Astrocyte (in vitro differentiated cells and primary cell): ENCODE measurements at regions not wholly inside any gene's neighbourhood (a gene's known extent, or its start where the extent isn't known, plus 50 kb on each side); places are given as distances from the start of the nearest gene placed in this dataset.

Source experiments
- DNase-seq: peaks from one replicate; pipeline ENCODE4 v3.0.0-alpha.2; 2010; ENCODE audit warnings: low read depth
- FAIRE-seq: peaks from 2 replicates; lab custom pipeline; 2011; peaks lifted over from hg19 to GRCh38; lab: Jason Lieb, UNC
- H2AFZ ChIP-seq: 2 replicates; pipeline ENCODE4 v1.6.0; 2012; ENCODE audit warnings: low read depth, low read length, inconsistent platforms
- H3K27ac ChIP-seq: 2 replicates; pipeline ENCODE4 v1.5.1; 2011; ENCODE audit warnings: low read depth, low read length, inconsistent platforms
- H3K27me3 ChIP-seq: 2 replicates; pipeline ENCODE4 v1.6.0; 2011; ENCODE audit warnings: low read length, inconsistent platforms; ENCODE audit not compliant: insufficient read depth
- H3K36me3 ChIP-seq: 2 replicates; pipeline ENCODE4 v1.5.1; 2011; ENCODE audit warnings: low read length, inconsistent platforms; ENCODE audit not compliant: insufficient read depth
- H3K4me1 ChIP-seq: 2 replicates; pipeline ENCODE4 v1.5.1; 2011; ENCODE audit warnings: low read length, inconsistent platforms; ENCODE audit not compliant: insufficient read depth
- H3K4me2 ChIP-seq: 2 replicates; pipeline ENCODE4 v1.6.0; 2012; ENCODE audit warnings: low read length, inconsistent platforms
- H3K4me3 ChIP-seq: 2 replicates; pipeline ENCODE4 v1.5.1; 2011; ENCODE audit warnings: low read depth, mild to moderate bottlenecking, low read length, inconsistent platforms; ENCODE audit not compliant: insufficient read depth
- H3K79me2 ChIP-seq: 2 replicates; pipeline ENCODE4 v1.6.0; 2012; ENCODE audit warnings: mild to moderate bottlenecking, low read length, inconsistent platforms; ENCODE audit not compliant: insufficient read depth
- H3K9ac ChIP-seq: 2 replicates; pipeline ENCODE4 v1.6.0; 2012; ENCODE audit warnings: mild to moderate bottlenecking, low read length, inconsistent platforms
- H3K9me3 ChIP-seq: 2 replicates; pipeline ENCODE4 v1.5.1; 2012; ENCODE audit warnings: low read depth, mild to moderate bottlenecking, low read length, inconsistent platforms; ENCODE audit not compliant: insufficient read depth
- H4K20me1 ChIP-seq: 2 replicates; pipeline ENCODE4 v1.6.0; 2012; ENCODE audit warnings: low read length, inconsistent platforms; ENCODE audit not compliant: insufficient read depth
- H3K27ac Mint-ChIP-seq: one replicate; pipeline ENCODE4 v1.8.0; 2021; ENCODE audit warnings: mild to moderate bottlenecking, mixed read lengths; ENCODE audit not compliant: unreplicated experiment
- H3K27me3 Mint-ChIP-seq: one replicate; pipeline ENCODE4 v1.8.0; 2021; ENCODE audit warnings: low read depth, mixed read lengths; ENCODE audit not compliant: unreplicated experiment
- H3K36me3 Mint-ChIP-seq: one replicate; pipeline ENCODE4 v1.8.0; 2021; ENCODE audit warnings: low read depth, mixed read lengths; ENCODE audit not compliant: unreplicated experiment
- H3K4me1 Mint-ChIP-seq: one replicate; pipeline ENCODE4 v1.8.0; 2021; ENCODE audit warnings: low read depth, mixed read lengths; ENCODE audit not compliant: unreplicated experiment
- H3K4me3 Mint-ChIP-seq: one replicate; pipeline ENCODE4 v1.8.0; 2021; ENCODE audit warnings: mild to moderate bottlenecking, moderate library complexity, mixed read lengths; ENCODE audit not compliant: unreplicated experiment
- H3K9me3 Mint-ChIP-seq: one replicate; pipeline ENCODE4 v1.8.0; 2021; ENCODE audit warnings: mild to moderate bottlenecking, mixed read lengths; ENCODE audit not compliant: unreplicated experiment
- EZH2 ChIP-seq: IDR thresholded peaks from 2 replicates; pipeline ENCODE4 v1.6.1; 2012; ENCODE audit warnings: mild to moderate bottlenecking, low read length, inconsistent platforms; ENCODE audit not compliant: insufficient read depth
- TF ChIP-seq, protein P1 (sequence below): IDR thresholded peaks from 2 replicates; pipeline ENCODE4 v1.5.1; 2011; ENCODE audit warnings: low read depth, mild to moderate bottlenecking, inconsistent platforms, low read length, moderate library complexity; ENCODE audit not compliant: insufficient read depth

DNA sequence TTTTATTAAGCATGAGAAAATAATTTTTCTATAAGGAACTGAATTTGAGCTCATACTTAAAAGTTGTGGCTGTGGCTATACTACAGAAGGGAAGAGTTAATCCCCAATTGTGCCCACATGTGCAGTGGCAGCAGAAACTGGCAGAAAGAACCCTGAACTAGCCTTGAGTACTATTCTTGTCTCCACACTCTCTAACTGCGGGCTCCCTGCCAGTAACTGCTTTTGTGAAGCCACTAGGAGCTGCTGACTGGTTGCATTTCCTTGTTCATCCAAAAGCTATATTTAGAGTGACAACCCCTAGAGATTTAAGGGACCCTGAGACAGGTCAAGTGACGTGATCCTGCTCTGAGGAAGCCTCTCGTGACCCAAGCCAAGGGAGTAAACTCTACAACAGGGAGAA, 238.6 kb downstream of the ELAVL2 start:
- Histone ChIP-seq H3K4me2 (no peak overlapping the region), H3K4me1 (no peaks in the 10 kb centered on the region), H2AFZ (no peak overlapping the region), H3K27ac (no peak overlapping the region), H3K9me3 (no peaks in the 10 kb centered on the region), H3K36me3 (no peaks in the 10 kb centered on the region), H4K20me1 (no peaks in the 10 kb centered on the region), H3K27me3 (no peaks in the 10 kb centered on the region), H3K9ac (no peak overlapping the region), H3K4me3 (no peak overlapping the region), H3K79me2 (no peaks in the 10 kb centered on the region)
- H3K36me3 Mint-ChIP-seq = no peaks in the 10 kb centered on the region
- TF ChIP-seq EZH2 = no peak
- TF ChIP-seq, protein P1, sequence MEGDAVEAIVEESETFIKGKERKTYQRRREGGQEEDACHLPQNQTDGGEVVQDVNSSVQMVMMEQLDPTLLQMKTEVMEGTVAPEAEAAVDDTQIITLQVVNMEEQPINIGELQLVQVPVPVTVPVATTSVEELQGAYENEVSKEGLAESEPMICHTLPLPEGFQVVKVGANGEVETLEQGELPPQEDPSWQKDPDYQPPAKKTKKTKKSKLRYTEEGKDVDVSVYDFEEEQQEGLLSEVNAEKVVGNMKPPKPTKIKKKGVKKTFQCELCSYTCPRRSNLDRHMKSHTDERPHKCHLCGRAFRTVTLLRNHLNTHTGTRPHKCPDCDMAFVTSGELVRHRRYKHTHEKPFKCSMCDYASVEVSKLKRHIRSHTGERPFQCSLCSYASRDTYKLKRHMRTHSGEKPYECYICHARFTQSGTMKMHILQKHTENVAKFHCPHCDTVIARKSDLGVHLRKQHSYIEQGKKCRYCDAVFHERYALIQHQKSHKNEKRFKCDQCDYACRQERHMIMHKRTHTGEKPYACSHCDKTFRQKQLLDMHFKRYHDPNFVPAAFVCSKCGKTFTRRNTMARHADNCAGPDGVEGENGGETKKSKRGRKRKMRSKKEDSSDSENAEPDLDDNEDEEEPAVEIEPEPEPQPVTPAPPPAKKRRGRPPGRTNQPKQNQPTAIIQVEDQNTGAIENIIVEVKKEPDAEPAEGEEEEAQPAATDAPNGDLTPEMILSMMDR = no peak
- no peak overlapping the region for H3K4me3 Mint-ChIP-seq
- H3K4me1 Mint-ChIP-seq = peaks cover 7% of the 10 kb centered on the region
- no peak overlapping the region for H3K27ac Mint-ChIP-seq
- FAIRE-seq = no peak
- no peaks in the 10 kb centered on the region for H3K9me3 Mint-ChIP-seq
- no peak for DNase-seq
- H3K27me3 Mint-ChIP-seq = no peaks in the 10 kb centered on the region

DNA sequence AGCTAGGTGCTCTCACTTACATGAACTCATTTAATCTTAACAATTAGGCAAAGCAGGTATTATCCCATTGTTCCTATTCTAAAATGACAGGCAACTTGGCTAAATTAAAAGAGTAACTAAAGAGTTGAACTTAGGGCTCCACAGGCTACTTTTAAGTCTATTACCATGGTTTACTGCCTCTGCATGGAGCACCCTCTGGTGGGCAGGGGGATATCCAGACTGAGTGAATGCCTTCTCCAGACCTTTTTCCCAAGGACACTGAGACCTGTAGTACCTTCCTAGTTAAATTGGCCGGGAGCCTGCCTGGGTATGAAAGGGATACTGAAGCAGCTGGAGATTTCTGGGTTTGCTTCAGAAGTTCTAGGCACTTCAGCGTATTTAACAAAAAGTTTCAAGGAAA, 238.1 kb downstream of the ELAVL2 start:
- Mint-ChIP-seq H3K27me3 (no peaks in the 10 kb centered on the region), H3K4me1 (peaks cover 7% of the 10 kb centered on the region), H3K36me3 (no peaks in the 10 kb centered on the region), H3K27ac (no peak overlapping the region), H3K9me3 (no peaks in the 10 kb centered on the region), H3K4me3 (no peak overlapping the region)
- Histone ChIP-seq H3K9ac (no peak overlapping the region), H4K20me1 (no peaks in the 10 kb centered on the region), H3K9me3 (no peaks in the 10 kb centered on the region), H3K4me3 (no peak overlapping the region), H2AFZ (no peak overlapping the region), H3K79me2 (no peaks in the 10 kb centered on the region), H3K4me2 (no peak overlapping the region), H3K27ac (no peak overlapping the region), H3K27me3 (no peaks in the 10 kb centered on the region), H3K4me1 (no peaks in the 10 kb centered on the region), H3K36me3 (no peaks in the 10 kb centered on the region)
- DNase-seq = no peak
- no peak for FAIRE-seq
- TF ChIP-seq, protein P1 = no peak
- TF ChIP-seq EZH2 = no peak

DNA sequence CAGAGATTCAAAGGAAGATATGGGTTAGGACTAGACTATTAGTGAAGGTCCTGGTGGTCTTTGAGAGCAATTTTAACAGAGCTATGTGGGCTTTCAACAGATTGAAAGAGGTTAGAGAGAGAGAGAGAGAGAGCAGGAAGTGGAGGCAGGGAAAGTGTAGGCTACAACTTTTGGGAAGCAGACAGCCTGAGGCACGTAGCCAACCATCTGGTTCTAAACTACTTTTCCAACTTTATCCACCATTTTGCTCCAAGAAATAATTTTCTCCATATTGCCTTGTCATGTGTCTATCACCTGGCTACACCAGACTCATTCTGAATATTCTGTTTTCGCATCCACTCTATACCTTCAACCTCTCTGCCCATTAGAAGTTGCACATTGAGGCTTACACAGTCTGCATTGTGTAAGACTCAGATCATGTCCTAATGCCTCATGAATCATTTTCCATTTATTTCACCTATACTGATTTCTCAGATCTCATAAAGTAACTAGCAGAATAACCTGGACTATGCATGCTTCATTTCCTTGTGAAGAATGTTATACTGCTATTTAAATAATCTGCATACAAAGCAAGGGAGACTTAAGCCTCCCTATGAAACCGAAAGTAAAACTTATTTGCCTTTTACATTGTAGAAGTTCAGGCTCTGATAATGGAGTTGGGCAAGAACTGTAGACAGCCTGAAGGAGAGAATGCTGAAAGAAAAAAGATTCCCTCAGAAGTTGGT, 235.6 kb downstream of the ELAVL2 start:
- no peak overlapping the region for H2AFZ ChIP-seq
- Mint-ChIP-seq H3K36me3 (no peaks in the 10 kb centered on the region), H3K27ac (no peak overlapping the region), H3K4me1 (peaks cover 7% of the 10 kb centered on the region), H3K4me3 (no peak overlapping the region), H3K27me3 (no peaks in the 10 kb centered on the region), H3K9me3 (no peaks in the 10 kb centered on the region)
- no peak for TF ChIP-seq EZH2
- FAIRE-seq (no peak), DNase-seq (no peak)
- H3K4me2 ChIP-seq = peak overlapping the region; percentile 21
- H3K36me3 ChIP-seq = no peaks in the 10 kb centered on the region
- H3K27me3 ChIP-seq = no peaks in the 10 kb centered on the region
- no peaks in the 10 kb centered on the region for H4K20me1 ChIP-seq
- no peak overlapping the region for H3K9ac ChIP-seq
- no peaks in the 10 kb centered on the region for H3K9me3 ChIP-seq
- H3K79me2 ChIP-seq = no peaks in the 10 kb centered on the region
- H3K27ac ChIP-seq = no peak overlapping the region
- H3K4me1 ChIP-seq = no peaks in the 10 kb centered on the region
- H3K4me3 ChIP-seq = no peak overlapping the region
